WTC11 (cell line): ENCODE measurements at regions not wholly inside any gene's neighbourhood (a gene's known extent, or its start where the extent isn't known, plus 50 kb on each side); places are given as distances from the start of the nearest gene placed in this dataset.

Source experiments
- TF ChIP-seq, protein P1 (sequence below): fragments of 200-600 bp; IDR thresholded peaks from 2 replicates; pipeline ENCODE4 v1.8.0; 2022; ENCODE audit warnings: antibody characterized with exemption
- TF ChIP-seq, protein P2 (sequence below): sonication (generic); formaldehyde crosslinking; IDR thresholded peaks from 2 replicates; pipeline ENCODE4 v1.8.1; 2023; ENCODE audit warnings: mild to moderate bottlenecking, missing genetic modification reagents

- TF ChIP-seq, protein P1, sequence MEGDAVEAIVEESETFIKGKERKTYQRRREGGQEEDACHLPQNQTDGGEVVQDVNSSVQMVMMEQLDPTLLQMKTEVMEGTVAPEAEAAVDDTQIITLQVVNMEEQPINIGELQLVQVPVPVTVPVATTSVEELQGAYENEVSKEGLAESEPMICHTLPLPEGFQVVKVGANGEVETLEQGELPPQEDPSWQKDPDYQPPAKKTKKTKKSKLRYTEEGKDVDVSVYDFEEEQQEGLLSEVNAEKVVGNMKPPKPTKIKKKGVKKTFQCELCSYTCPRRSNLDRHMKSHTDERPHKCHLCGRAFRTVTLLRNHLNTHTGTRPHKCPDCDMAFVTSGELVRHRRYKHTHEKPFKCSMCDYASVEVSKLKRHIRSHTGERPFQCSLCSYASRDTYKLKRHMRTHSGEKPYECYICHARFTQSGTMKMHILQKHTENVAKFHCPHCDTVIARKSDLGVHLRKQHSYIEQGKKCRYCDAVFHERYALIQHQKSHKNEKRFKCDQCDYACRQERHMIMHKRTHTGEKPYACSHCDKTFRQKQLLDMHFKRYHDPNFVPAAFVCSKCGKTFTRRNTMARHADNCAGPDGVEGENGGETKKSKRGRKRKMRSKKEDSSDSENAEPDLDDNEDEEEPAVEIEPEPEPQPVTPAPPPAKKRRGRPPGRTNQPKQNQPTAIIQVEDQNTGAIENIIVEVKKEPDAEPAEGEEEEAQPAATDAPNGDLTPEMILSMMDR, result no peak
- TF ChIP-seq, protein P2, sequence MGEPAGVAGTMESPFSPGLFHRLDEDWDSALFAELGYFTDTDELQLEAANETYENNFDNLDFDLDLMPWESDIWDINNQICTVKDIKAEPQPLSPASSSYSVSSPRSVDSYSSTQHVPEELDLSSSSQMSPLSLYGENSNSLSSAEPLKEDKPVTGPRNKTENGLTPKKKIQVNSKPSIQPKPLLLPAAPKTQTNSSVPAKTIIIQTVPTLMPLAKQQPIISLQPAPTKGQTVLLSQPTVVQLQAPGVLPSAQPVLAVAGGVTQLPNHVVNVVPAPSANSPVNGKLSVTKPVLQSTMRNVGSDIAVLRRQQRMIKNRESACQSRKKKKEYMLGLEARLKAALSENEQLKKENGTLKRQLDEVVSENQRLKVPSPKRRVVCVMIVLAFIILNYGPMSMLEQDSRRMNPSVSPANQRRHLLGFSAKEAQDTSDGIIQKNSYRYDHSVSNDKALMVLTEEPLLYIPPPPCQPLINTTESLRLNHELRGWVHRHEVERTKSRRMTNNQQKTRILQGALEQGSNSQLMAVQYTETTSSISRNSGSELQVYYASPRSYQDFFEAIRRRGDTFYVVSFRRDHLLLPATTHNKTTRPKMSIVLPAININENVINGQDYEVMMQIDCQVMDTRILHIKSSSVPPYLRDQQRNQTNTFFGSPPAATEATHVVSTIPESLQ (CRISPR knock-in tag), result no peak
Observed at GRCh38 chr18:38900445-38900844, 1334.8 kb upstream of the CELF4 start.
